Sigmoid colon (tissue), 6 donors: ENCODE measurements at regions not wholly inside any gene's neighbourhood (a gene's known extent, or its start where the extent isn't known, plus 50 kb on each side); places are given as distances from the start of the nearest gene placed in this dataset.

Experiments
- DNase-seq: peaks from one replicate; pipeline ENCODE4 v3.0.0-alpha.2; 2019
- H3K27ac ChIP-seq, 4 donors: fragments of 200-600 bp; sonication (generic); one replicate each; pipeline ENCODE4 v1.5.1; 2016 to 2019; ENCODE audit warnings: mild to moderate bottlenecking in 1 of 4
- H3K27me3 ChIP-seq, 3 donors: fragments of 200-600 bp; sonication (generic); one replicate each; pipeline ENCODE4 v1.5.1; 2019; ENCODE audit warnings: mild to moderate bottlenecking in 1 of 3
- H3K36me3 ChIP-seq, 4 donors: fragments of 200-600 bp; sonication (generic); one replicate each; pipeline ENCODE4 v1.5.1; 2016 to 2019
- H3K4me1 ChIP-seq, 4 donors: fragments of 200-600 bp; sonication (generic); one replicate each; pipeline ENCODE4 v1.5.1; 2017 to 2019
- H3K4me3 ChIP-seq, 4 donors: fragments of 200-600 bp; sonication (generic); one replicate each; pipeline ENCODE4 v1.5.1; 2017 to 2019; ENCODE audit warnings: mild to moderate bottlenecking in 2 of 4, moderate library complexity in 1 of 4
- H3K9me3 ChIP-seq, 4 donors: fragments of 200-600 bp in 3 of 4; sonication (generic) in 3 of 4; one replicate each; pipeline versions ENCODE4 v1.5.1 to v1.6.1; 2013 to 2019
- EP300 ChIP-seq, 4 donors: sonication (generic); formaldehyde crosslinking; IDR thresholded peaks; one replicate each; pipeline ENCODE4 v1.6.1; 2017; ENCODE audit warnings: antibody characterized with exemption in 4 of 4
- POLR2A ChIP-seq, 2 donors: fragments of 450-650 bp; IDR thresholded peaks; one replicate each; pipeline ENCODE4 v1.6.1; 2016; ENCODE audit warnings: antibody characterized with exemption in 2 of 2, mild to moderate bottlenecking in 2 of 2, moderate library complexity in 2 of 2
- POLR2AphosphoS5 ChIP-seq, 4 donors: sonication (generic); formaldehyde crosslinking; IDR thresholded peaks; one replicate each; pipeline ENCODE4 v1.6.1; 2017; ENCODE audit warnings: antibody characterized with exemption in 4 of 4
- WGBS, 2 donors: extraction: QIAGEN DNeasy Blood & Tissue Kit; methylation state at CpG; one replicate each; pipeline ENCODE4 v1.1.7; 2013; 5-methylcytosine and 5-hydroxymethylcytosine counted together
- intact Hi-C: fragments of 100-400 bp; cut with DNase I; formaldehyde crosslinking; loops from one replicate; pipeline ENCODE4 v1.15.1; 2023
- TF ChIP-seq, protein P1 (sequence below), 4 experiments: fragments of 450-650 bp in 3 of 4; fragments of 200-600 bp in 1 of 4; IDR thresholded peaks; one replicate each; pipeline ENCODE4 v1.5.1; 2016 to 2019; ENCODE audit warnings: antibody characterized with exemption in 4 of 4, mild to moderate bottlenecking in 3 of 4, moderate library complexity in 2 of 4
- donor health status: healthy with polysubstance abuse.
- donor health status: healthy.

GRCh38 chr4:38320833-38321232 is 343.2 kb upstream of the KLF3 start:
- Histone ChIP-seq H3K27ac (peak overlapping the region in 2 of 4 donors; percentile 83 to 91), H3K36me3 (no peaks in the 10 kb centered on the region), H3K27me3 (no peaks in the 10 kb centered on the region), H3K4me1 (peaks cover 0 to 21% (median 17%) of the 10 kb centered on the region in 4 donors), H3K9me3 (no peaks in the 10 kb centered on the region), H3K4me3 (no peak overlapping the region)
- 65 to 73% methylated on average over 4 of the region's 4 CpGs for WGBS, 2 donors
- TF ChIP-seq POLR2A (IDR thresholded peaks at IDR 0.05) (no peak), POLR2AphosphoS5 (IDR thresholded peaks at IDR 0.05) (no peak), EP300 (IDR thresholded peaks at IDR 0.05) (no peak)
- TF ChIP-seq, protein P1, sequence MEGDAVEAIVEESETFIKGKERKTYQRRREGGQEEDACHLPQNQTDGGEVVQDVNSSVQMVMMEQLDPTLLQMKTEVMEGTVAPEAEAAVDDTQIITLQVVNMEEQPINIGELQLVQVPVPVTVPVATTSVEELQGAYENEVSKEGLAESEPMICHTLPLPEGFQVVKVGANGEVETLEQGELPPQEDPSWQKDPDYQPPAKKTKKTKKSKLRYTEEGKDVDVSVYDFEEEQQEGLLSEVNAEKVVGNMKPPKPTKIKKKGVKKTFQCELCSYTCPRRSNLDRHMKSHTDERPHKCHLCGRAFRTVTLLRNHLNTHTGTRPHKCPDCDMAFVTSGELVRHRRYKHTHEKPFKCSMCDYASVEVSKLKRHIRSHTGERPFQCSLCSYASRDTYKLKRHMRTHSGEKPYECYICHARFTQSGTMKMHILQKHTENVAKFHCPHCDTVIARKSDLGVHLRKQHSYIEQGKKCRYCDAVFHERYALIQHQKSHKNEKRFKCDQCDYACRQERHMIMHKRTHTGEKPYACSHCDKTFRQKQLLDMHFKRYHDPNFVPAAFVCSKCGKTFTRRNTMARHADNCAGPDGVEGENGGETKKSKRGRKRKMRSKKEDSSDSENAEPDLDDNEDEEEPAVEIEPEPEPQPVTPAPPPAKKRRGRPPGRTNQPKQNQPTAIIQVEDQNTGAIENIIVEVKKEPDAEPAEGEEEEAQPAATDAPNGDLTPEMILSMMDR (IDR thresholded peaks at IDR 0.05), result no peak
- intact Hi-C loops, result loop anchor here (1.0 kb wide), 1 partner anchor 354 kb away; no protein-coding TSS in a partner anchor
- DNase-seq, result no peak

GRCh38 chr4:38322714-38323113 is 341.3 kb upstream of the KLF3 start:
- H3K27ac ChIP-seq, result no peak overlapping the region
- no peaks in the 10 kb centered on the region for H3K36me3 ChIP-seq
- peaks cover 0 to 21% (median 17%) of the 10 kb centered on the region in 4 donors for H3K4me1 ChIP-seq
- intact Hi-C loops, result no loop called here
- no peak for DNase-seq
- H3K4me3 ChIP-seq, result no peak overlapping the region
- WGBS, 2 donors, result 40 to 46% methylated on average over 4 of the region's 4 CpGs
- H3K9me3 ChIP-seq, result no peaks in the 10 kb centered on the region
- TF ChIP-seq EP300 (IDR thresholded peaks at IDR 0.05) (no peak), POLR2A (IDR thresholded peaks at IDR 0.05) (no peak), POLR2AphosphoS5 (IDR thresholded peaks at IDR 0.05) (no peak)
- TF ChIP-seq, protein P1 (IDR thresholded peaks at IDR 0.05), result no peak
- H3K27me3 ChIP-seq, result no peaks in the 10 kb centered on the region

DNA sequence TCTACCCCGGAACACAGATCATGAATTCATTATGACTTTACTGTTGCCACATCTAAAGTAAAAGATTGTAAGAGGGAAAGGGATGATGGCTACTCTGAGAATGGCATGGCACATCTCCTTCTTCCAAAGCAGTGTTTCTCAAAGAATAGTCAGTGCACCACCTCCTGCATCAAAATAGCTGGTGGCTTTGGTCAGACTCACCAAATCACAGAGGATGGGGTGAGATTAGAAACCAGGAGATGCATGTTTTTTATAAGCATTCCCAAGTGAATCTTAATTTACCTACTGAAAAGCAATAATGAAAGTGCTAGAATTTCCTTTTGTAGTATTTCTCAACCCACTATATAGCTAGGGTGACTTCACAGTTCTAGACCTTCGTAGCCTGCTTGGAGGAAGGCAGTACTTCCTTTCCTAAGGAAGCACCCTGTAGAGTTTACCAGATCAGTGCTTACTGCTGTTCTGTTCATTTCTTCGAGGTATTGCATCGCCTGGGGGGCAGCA is 340.8 kb upstream of the KLF3 start:
- TF ChIP-seq, protein P1 (IDR thresholded peaks at IDR 0.05), result no peak
- TF ChIP-seq EP300 (IDR thresholded peaks at IDR 0.05) (no peak), POLR2AphosphoS5 (IDR thresholded peaks at IDR 0.05) (no peak), POLR2A (IDR thresholded peaks at IDR 0.05) (no peak)
- no peak for DNase-seq
- no peak overlapping the region for H3K4me3 ChIP-seq
- intact Hi-C loops, result no loop called here
- H3K27ac ChIP-seq, result no peak overlapping the region
- H3K36me3 ChIP-seq, result no peaks in the 10 kb centered on the region
- H3K9me3 ChIP-seq, result no peaks in the 10 kb centered on the region
- H3K27me3 ChIP-seq, result no peaks in the 10 kb centered on the region
- H3K4me1 ChIP-seq, result peaks cover 0 to 19% (median 17%) of the 10 kb centered on the region in 4 donors
- 74 to 87% methylated on average over 4 of the region's 4 CpGs for WGBS, 2 donors

- no peak overlapping the region for H3K27ac ChIP-seq
- intact Hi-C loops, result no loop called here
- no peaks in the 10 kb centered on the region for H3K9me3 ChIP-seq
- H3K27me3 ChIP-seq, result no peaks in the 10 kb centered on the region
- TF ChIP-seq POLR2A (IDR thresholded peaks at IDR 0.05), result no peak
- TF ChIP-seq EP300 (IDR thresholded peaks at IDR 0.05), result no peak
- no peak for TF ChIP-seq POLR2AphosphoS5 (IDR thresholded peaks at IDR 0.05)
- TF ChIP-seq, protein P1 (IDR thresholded peaks at IDR 0.05), result no peak
- no peaks in the 10 kb centered on the region for H3K36me3 ChIP-seq
- peaks cover 0 to 12% (median 10%) of the 10 kb centered on the region in 4 donors for H3K4me1 ChIP-seq
- no peak overlapping the region for H3K4me3 ChIP-seq
- WGBS, 2 donors, result 92 to 96% methylated on average over 31 of the region's 31 CpGs
- no peak for DNase-seq
These were observed 339.0 kb upstream of the KLF3 start for GRCh38 chr4:38324861-38325628.
